ENCODE measurements at regions not wholly inside any gene's neighbourhood (a gene's known extent, or its start where the extent isn't known, plus 50 kb on each side); places are given as distances from the start of the nearest gene placed in this dataset.

DNA sequence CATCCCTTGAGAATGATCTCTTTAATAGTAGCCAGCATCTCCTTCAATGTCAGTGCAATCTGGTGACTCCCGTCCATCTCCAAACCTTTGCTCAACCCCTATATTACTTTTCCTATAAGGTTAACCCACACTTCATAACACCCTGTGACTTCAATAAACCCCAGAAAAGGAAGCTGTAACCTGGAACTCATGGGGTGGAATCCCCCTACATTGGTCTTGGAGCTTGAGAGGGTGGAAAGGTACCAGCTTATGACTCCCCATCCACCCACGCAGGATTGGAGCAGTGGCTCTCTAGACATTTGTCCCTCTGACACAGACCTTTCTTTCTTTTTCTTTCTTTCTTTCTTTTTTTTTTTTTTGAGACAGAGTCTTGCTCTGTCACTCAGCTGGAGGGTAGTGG lies 54.7 kb upstream of the ZFR start:
- Histone ChIP-seq H3K4me1 (peaks cover 0 to 3% (median under 1%) of the 10 kb centered on the region in 3 donors), H3K27me3 (peaks cover 5% of the 10 kb centered on the region), H3K4me3 (no peak overlapping the region), H3K27ac (no peak overlapping the region), H3K9me3 (no peaks in the 10 kb centered on the region), H3K36me3 (no peaks in the 10 kb centered on the region)
- no peak for ATAC-seq
- 74 to 86% methylated on average over 1 to 2 of the region's 2 CpGs for WGBS, 2 donors (ENCODE audit: low coverage in 1 of 2)
- TF ChIP-seq, protein P1, sequence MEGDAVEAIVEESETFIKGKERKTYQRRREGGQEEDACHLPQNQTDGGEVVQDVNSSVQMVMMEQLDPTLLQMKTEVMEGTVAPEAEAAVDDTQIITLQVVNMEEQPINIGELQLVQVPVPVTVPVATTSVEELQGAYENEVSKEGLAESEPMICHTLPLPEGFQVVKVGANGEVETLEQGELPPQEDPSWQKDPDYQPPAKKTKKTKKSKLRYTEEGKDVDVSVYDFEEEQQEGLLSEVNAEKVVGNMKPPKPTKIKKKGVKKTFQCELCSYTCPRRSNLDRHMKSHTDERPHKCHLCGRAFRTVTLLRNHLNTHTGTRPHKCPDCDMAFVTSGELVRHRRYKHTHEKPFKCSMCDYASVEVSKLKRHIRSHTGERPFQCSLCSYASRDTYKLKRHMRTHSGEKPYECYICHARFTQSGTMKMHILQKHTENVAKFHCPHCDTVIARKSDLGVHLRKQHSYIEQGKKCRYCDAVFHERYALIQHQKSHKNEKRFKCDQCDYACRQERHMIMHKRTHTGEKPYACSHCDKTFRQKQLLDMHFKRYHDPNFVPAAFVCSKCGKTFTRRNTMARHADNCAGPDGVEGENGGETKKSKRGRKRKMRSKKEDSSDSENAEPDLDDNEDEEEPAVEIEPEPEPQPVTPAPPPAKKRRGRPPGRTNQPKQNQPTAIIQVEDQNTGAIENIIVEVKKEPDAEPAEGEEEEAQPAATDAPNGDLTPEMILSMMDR (IDR thresholded peaks at IDR 0.05): no peak
- TF ChIP-seq POLR2AphosphoS5 (IDR thresholded peaks at IDR 0.05) (no peak), EP300 (IDR thresholded peaks at IDR 0.05) (no peak), POLR2A (IDR thresholded peaks at IDR 0.05) (no peak)

DNA sequence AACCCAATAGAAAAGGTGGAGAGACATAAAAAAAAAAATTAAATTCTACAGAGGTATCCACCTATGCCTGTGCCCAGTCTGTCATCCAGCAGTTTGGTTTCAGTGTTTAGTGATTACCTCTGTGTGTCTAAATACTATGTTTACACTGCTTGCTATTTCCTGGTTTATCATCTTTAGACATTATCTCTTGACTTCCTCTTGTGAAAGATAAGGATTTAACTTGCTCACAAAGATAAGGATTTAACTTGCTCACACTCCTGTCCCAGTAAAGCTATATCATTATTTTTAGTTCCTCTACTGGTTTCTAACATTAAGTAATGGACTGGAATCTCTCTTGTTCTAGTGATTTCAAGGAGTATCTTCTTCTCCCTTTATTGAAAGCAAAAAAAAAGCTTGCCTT lies 53.9 kb upstream of the ZFR start:
- TF ChIP-seq POLR2AphosphoS5 (IDR thresholded peaks at IDR 0.05) (no peak), POLR2A (IDR thresholded peaks at IDR 0.05) (no peak), EP300 (IDR thresholded peaks at IDR 0.05) (no peak)
- TF ChIP-seq, protein P1 (IDR thresholded peaks at IDR 0.05): no peak
- Histone ChIP-seq H3K36me3 (no peaks in the 10 kb centered on the region), H3K27me3 (peaks cover 5% of the 10 kb centered on the region), H3K4me3 (no peak overlapping the region), H3K27ac (no peak overlapping the region), H3K4me1 (no peaks in the 10 kb centered on the region), H3K9me3 (no peaks in the 10 kb centered on the region)
- ATAC-seq: no peak

DNA sequence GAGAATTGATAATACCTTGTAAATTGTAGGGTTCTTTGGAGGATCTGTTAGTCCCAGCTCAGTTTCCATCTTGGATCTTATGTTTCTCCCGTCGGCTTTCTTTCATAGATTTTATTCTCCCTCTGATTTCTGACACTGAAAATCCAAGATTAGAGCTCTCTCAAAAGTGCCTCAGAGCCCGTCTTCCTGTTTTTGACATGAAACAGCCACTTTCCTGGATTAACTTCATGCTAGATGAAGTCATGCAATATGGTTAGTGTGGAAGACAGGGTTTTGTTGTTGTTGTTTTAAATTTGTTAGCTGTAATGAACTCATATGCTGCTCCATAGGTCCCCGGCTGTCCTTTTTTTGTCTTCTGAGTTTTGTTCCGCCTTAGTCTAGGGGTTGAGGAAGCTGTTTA lies 51.6 kb upstream of the ZFR start:
- H3K27me3 ChIP-seq: peaks cover 5% of the 10 kb centered on the region
- H3K4me1 ChIP-seq: no peaks in the 10 kb centered on the region
- 47 to 79% methylated on average over 3 to 5 of the region's 5 CpGs for WGBS, 2 donors (ENCODE audit: low coverage in 1 of 2)
- TF ChIP-seq, protein P1 (IDR thresholded peaks at IDR 0.05): no peak
- TF ChIP-seq POLR2AphosphoS5 (IDR thresholded peaks at IDR 0.05): no peak
- no peak for TF ChIP-seq EP300 (IDR thresholded peaks at IDR 0.05)
- TF ChIP-seq POLR2A (IDR thresholded peaks at IDR 0.05): no peak
- no peak overlapping the region for H3K27ac ChIP-seq
- H3K9me3 ChIP-seq: no peaks in the 10 kb centered on the region
- no peak overlapping the region for H3K4me3 ChIP-seq
- H3K36me3 ChIP-seq: no peaks in the 10 kb centered on the region
- no peak for ATAC-seq

DNA sequence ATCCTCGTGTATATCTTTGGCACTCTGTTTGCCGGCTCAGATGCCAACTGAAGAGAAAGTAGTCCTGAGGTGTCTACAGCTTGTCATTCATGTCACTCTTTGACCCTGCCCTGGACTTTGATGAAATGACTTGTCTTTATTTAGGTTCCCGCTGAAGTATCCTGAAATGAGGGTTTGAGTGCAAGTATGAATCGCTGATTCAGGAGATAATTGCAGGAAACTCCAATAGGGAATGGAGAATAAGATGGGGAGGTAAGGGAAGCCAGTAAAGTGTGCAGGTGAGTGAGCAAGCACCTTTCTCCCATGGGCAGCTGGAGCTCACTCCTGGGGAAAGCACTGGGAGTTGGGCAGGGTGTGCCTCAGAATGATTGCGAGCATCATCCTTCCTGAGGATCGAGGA lies 50.3 kb upstream of the ZFR start:
- Histone ChIP-seq H3K36me3 (no peaks in the 10 kb centered on the region), H3K27ac (no peak overlapping the region), H3K27me3 (no peaks in the 10 kb centered on the region), H3K4me3 (no peak overlapping the region), H3K4me1 (peaks cover 0 to 6% (median 0%) of the 10 kb centered on the region in 3 donors), H3K9me3 (no peaks in the 10 kb centered on the region)
- no peak for ATAC-seq
- TF ChIP-seq, protein P1 (IDR thresholded peaks at IDR 0.05): no peak
- TF ChIP-seq POLR2A (IDR thresholded peaks at IDR 0.05) (no peak), POLR2AphosphoS5 (IDR thresholded peaks at IDR 0.05) (no peak), EP300 (IDR thresholded peaks at IDR 0.05) (no peak)
- 93 to 97% methylated on average over 4 of the region's 6 CpGs for WGBS, 2 donors (ENCODE audit: low coverage in 1 of 2)
